Panc1 (cell line): ENCODE measurements at regions not wholly inside any gene's neighbourhood (a gene's known extent, or its start where the extent isn't known, plus 50 kb on each side); places are given as distances from the start of the nearest gene placed in this dataset.

Experiments
- ATAC-seq: fragments of 200-7000 bp; cut with Tn5 transposase; 2 replicates; pipeline ENCODE4 v1.9.1; 2020; ENCODE audit warnings: mild to moderate bottlenecking, moderate library complexity
- BruUV-seq: library from RNA; stranded (reverse); fragments of 400-500 nt; replicated peaks from 2 replicates; lab custom pipeline; 2021; lab: Mats Ljungman, UMichigan
- CTCF ChIA-PET: fragments of 300-600 bp; sonication (Branson Sonifier 250); formaldehyde crosslinking; loops from one replicate; lab custom pipeline; 2022; ENCODE audit warnings: antibody characterized with exemption; lab: Charles Lee
- POLR2A ChIA-PET: fragments of 300-600 bp; sonication (Branson Sonifier 250); formaldehyde crosslinking; loops from one replicate; lab custom pipeline; 2022; ENCODE audit warnings: antibody characterized with exemption; lab: Charles Lee
- DNase-seq: peaks from one replicate; pipeline ENCODE4 v3.0.0-alpha.2; 2010; ENCODE audit warnings: low read depth, low spot score
- H3K27ac ChIP-seq: 2 replicates; pipeline ENCODE4 v1.5.1; 2011; ENCODE audit warnings: mild to moderate bottlenecking, low read length, inconsistent platforms
- H3K27me3 ChIP-seq: fragments of 200-500 bp; sonication (Bioruptor generic); 2 replicates; pipeline ENCODE4 v1.6.0; 2014; ENCODE audit warnings: low read length, inconsistent platforms; ENCODE audit not compliant: control insufficient read depth, insufficient read depth
- H3K36me3 ChIP-seq: fragments of 200-500 bp; sonication (Bioruptor generic); 2 replicates; pipeline ENCODE4 v1.5.1; 2014; ENCODE audit warnings: inconsistent platforms, mild to moderate bottlenecking, low read length, moderate library complexity; ENCODE audit not compliant: control insufficient read depth, insufficient read depth
- H3K4me1 ChIP-seq: 2 replicates; pipeline ENCODE4 v1.5.1; 2011; ENCODE audit warnings: inconsistent platforms, mild to moderate bottlenecking, low read length, moderate library complexity; ENCODE audit not compliant: control insufficient read depth, insufficient read depth
- H3K4me3 ChIP-seq, 2 experiments: 2 replicates each; pipeline ENCODE4 v1.5.1; 2011 to 2012; ENCODE audit warnings: low read depth in 2 of 2, low read length in 2 of 2, mild to moderate bottlenecking in 2 of 2, inconsistent platforms in 1 of 2, moderate library complexity in 1 of 2
- H3K9me3 ChIP-seq: fragments of 200-500 bp; sonication (Bioruptor generic); 2 replicates; pipeline ENCODE4 v1.5.1; 2014; ENCODE audit warnings: low read depth, mild to moderate bottlenecking, inconsistent platforms, low read length, moderate library complexity; ENCODE audit not compliant: control insufficient read depth, insufficient read depth
- CTCF ChIP-seq: fragments of 450-650 bp; IDR thresholded peaks from 2 replicates; pipeline ENCODE4 v1.5.1; 2017; ENCODE audit warnings: mild to moderate bottlenecking
- POLR2AphosphoS5 ChIP-seq: IDR thresholded peaks from 2 replicates; pipeline ENCODE4 v1.6.1; 2012; ENCODE audit warnings: mild to moderate bottlenecking, low read depth, low read length, moderate library complexity
- REST ChIP-seq, 2 experiments: IDR thresholded peaks; 2 replicates each; pipeline ENCODE4 v1.6.1; 2011 to 2012; ENCODE audit warnings: low read depth in 2 of 2, control low read depth in 1 of 2, low read length in 1 of 2, mild to moderate bottlenecking in 1 of 2, moderate library complexity in 1 of 2; ENCODE audit not compliant: insufficient read depth in 1 of 2
- SIN3A ChIP-seq: IDR thresholded peaks from 2 replicates; pipeline ENCODE4 v1.6.1; 2012; ENCODE audit warnings: low read depth, mild to moderate bottlenecking, low read length, moderate library complexity, borderline replicate concordance; ENCODE audit not compliant: insufficient read depth
- TCF7L2 ChIP-seq: IDR thresholded peaks from 2 replicates; pipeline ENCODE4 v1.6.1; 2011; ENCODE audit warnings: mild to moderate bottlenecking, low read depth, low read length, inconsistent platforms
- in situ Hi-C: cut with HindIII; loops from 2 replicates; pipeline ENCODE4 v1.10.0; 2016; ENCODE audit warnings: low sequenced_read_pairs, low pct_unique_long_range_greater_than_20kb
- intact Hi-C: fragments of 100-400 bp; cut with micrococcal nuclease; formaldehyde crosslinking; loops from one replicate; pipeline ENCODE4 v1.10.0; 2022; ENCODE audit not compliant: unreplicated experiment

- no peak for DNase-seq
- in situ Hi-C loops: no loop called here
- Histone ChIP-seq H3K36me3 (no peaks in the 10 kb centered on the region), H3K4me3 (no peak overlapping the region), H3K9me3 (no peaks in the 10 kb centered on the region), H3K27me3 (no peaks in the 10 kb centered on the region), H3K27ac (no peak overlapping the region), H3K4me1 (no peaks in the 10 kb centered on the region)
- ChIA-PET POLR2A (no interaction called here), CTCF (no interaction called here)
- TF ChIP-seq REST (IDR thresholded peaks at IDR 0.05; ENCODE audit: insufficient read depth in 1 of 2, low read depth in 2 of 2, low read length in 1 of 2) (no peak), SIN3A (no peak), POLR2AphosphoS5 (no peak), CTCF (no peak), TCF7L2 (no peak)
- intact Hi-C loops: no loop called here
- BruUV-seq: no TSS peak
- no peak for ATAC-seq
These were observed 525.5 kb upstream of the RGMA start for GRCh38 chr15:93614386-93615104.

- DNase-seq: no peak
- POLR2A ChIA-PET: no interaction called here
- intact Hi-C loops: no loop called here
- Histone ChIP-seq H3K9me3 (no peaks in the 10 kb centered on the region), H3K4me1 (no peaks in the 10 kb centered on the region), H3K36me3 (no peaks in the 10 kb centered on the region), H3K27me3 (no peaks in the 10 kb centered on the region), H3K27ac (no peak overlapping the region), H3K4me3 (no peak overlapping the region)
- no TSS peak for BruUV-seq
- CTCF ChIA-PET: no interaction called here
- no peak for TF ChIP-seq POLR2AphosphoS5
- TF ChIP-seq TCF7L2: no peak
- no peak for TF ChIP-seq SIN3A
- TF ChIP-seq REST (IDR thresholded peaks at IDR 0.05; ENCODE audit: insufficient read depth in 1 of 2, low read depth in 2 of 2, low read length in 1 of 2): no peak
- TF ChIP-seq CTCF: no peak
- in situ Hi-C loops: no loop called here
- no peak for ATAC-seq
These were observed 524.4 kb upstream of the RGMA start for GRCh38 chr15:93613386-93613785.
